ENCODE measurements at regions not wholly inside any gene's neighbourhood (a gene's known extent, or its start where the extent isn't known, plus 50 kb on each side); places are given as distances from the start of the nearest gene placed in this dataset.

- Histone ChIP-seq H3K79me1 (ENCODE audit: insufficient read depth, low read depth, low read length, poor library complexity, severe bottlenecking) (no peaks in the 10 kb centered on the region), H4K20me1 (ENCODE audit: control insufficient read depth, insufficient read depth, insufficient read length) (no peaks in the 10 kb centered on the region), H4K8ac (replicated peaks; ENCODE audit: insufficient read length, low read depth, low read length) (no peak overlapping the region), H3K14ac (ENCODE audit: insufficient read depth, low read length) (no peak overlapping the region), H2BK20ac (ENCODE audit: low read depth, low read length, poor library complexity, severe bottlenecking) (no peak overlapping the region), H2AFZ (ENCODE audit: low read length) (no peak overlapping the region), H2BK5ac (ENCODE audit: insufficient read length, low read length) (no peak overlapping the region), H3K4ac (ENCODE audit: low read depth, low read length) (no peak overlapping the region), H4K5ac (ENCODE audit: insufficient read length, low read depth, low read length) (no peak overlapping the region), H3K9ac (ENCODE audit: extremely low read depth, insufficient read length, low read length) (no peak overlapping the region), H3T11ph (ENCODE audit: low read length) (no peak overlapping the region), H3K4me1 (ENCODE audit: insufficient read depth, low read length) (no peaks in the 10 kb centered on the region), H2AK5ac (ENCODE audit: insufficient read length, low read length) (no peak overlapping the region), H3K27me3 (ENCODE audit: insufficient read depth, low read length) (no peaks in the 10 kb centered on the region), H3K18ac (ENCODE audit: insufficient read length, low read depth, low read length) (no peak overlapping the region), H2BK15ac (ENCODE audit: low read depth, low read length) (no peak overlapping the region), H3K56ac (ENCODE audit: insufficient read length, low read depth, low read length) (no peak overlapping the region), H3K23ac (ENCODE audit: insufficient read length, low read depth, low read length) (no peak overlapping the region), H3K79me2 (ENCODE audit: insufficient read depth, low read length) (no peaks in the 10 kb centered on the region), H2BK120ac (ENCODE audit: low read depth, low read length, poor library complexity, severe bottlenecking) (no peak overlapping the region), H4K91ac (ENCODE audit: insufficient read length, low read depth, low read length) (no peak overlapping the region), H3K27ac (ENCODE audit: insufficient read length, low read depth, low read length) (no peak overlapping the region), H3K9me3 (ENCODE audit: control insufficient read depth, low read depth, low read length) (no peaks in the 10 kb centered on the region), H2BK12ac (ENCODE audit: insufficient read length, low read depth, low read length) (no peak overlapping the region), H3K23me2 (ENCODE audit: insufficient read length, low read depth, low read length, poor library complexity, severe bottlenecking) (no peaks in the 10 kb centered on the region), H3K4me2 (ENCODE audit: insufficient read depth, insufficient read length, low read length) (no peak overlapping the region)
- H3K27me3 Mint-ChIP-seq (ENCODE audit: low read depth) = no peaks in the 10 kb centered on the region
- H3K4me3 Mint-ChIP-seq = no peak overlapping the region
- H3K27ac Mint-ChIP-seq = no peak overlapping the region
- TF ChIP-seq, protein P1, sequence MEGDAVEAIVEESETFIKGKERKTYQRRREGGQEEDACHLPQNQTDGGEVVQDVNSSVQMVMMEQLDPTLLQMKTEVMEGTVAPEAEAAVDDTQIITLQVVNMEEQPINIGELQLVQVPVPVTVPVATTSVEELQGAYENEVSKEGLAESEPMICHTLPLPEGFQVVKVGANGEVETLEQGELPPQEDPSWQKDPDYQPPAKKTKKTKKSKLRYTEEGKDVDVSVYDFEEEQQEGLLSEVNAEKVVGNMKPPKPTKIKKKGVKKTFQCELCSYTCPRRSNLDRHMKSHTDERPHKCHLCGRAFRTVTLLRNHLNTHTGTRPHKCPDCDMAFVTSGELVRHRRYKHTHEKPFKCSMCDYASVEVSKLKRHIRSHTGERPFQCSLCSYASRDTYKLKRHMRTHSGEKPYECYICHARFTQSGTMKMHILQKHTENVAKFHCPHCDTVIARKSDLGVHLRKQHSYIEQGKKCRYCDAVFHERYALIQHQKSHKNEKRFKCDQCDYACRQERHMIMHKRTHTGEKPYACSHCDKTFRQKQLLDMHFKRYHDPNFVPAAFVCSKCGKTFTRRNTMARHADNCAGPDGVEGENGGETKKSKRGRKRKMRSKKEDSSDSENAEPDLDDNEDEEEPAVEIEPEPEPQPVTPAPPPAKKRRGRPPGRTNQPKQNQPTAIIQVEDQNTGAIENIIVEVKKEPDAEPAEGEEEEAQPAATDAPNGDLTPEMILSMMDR (conservative IDR thresholded peaks at IDR 0.05) = peak; percentile 17; the same call in 2 of the 3 replicates
- H3K36me3 Mint-ChIP-seq (ENCODE audit: insufficient read depth in 1 of 3, low read depth in 3 of 3) = peaks cover 0 to 6% (median 0%) of the 10 kb centered on the region in 3 experiments; a peak in 3 of 7 replicates
- peak; percentile 51 for DNase-seq
- no CpG with 5 or more reads among the region's 8 CpGs for WGBS (ENCODE audit: extremely low coverage, insufficient read length, low lambda C conversion rate)
- H3K4me1 Mint-ChIP-seq = peaks cover 4 to 6% of the 10 kb centered on the region in 2 experiments; a peak in 3 of 4 replicates
- peaks cover 0 to 3% of the 10 kb centered on the region in 2 experiments; a peak in 3 of 5 replicates for H3K9me3 Mint-ChIP-seq
Measured at GRCh38 chr16:63684149-63685101, 1437.4 kb downstream of the CDH11 start.

All from H9 (cell line).